ENCODE measurements at regions not wholly inside any gene's neighbourhood (a gene's known extent, or its start where the extent isn't known, plus 50 kb on each side); places are given as distances from the start of the nearest gene placed in this dataset.

- no peak for TF ChIP-seq CTCF (IDR thresholded peaks at IDR 0.05; ENCODE audit: insufficient read depth, low read length)
- TF ChIP-seq POLR2AphosphoS5 (IDR thresholded peaks at IDR 0.05; ENCODE audit: low read depth), result no peak
- TF ChIP-seq GABPA (IDR thresholded peaks at IDR 0.05; ENCODE audit: low read depth), result no peak
Observed at GRCh38 chr1:37338658-37339057, 135.7 kb upstream of the ZC3H12A start.
